ENCODE measurements at regions not wholly inside any gene's neighbourhood (a gene's known extent, or its start where the extent isn't known, plus 50 kb on each side); places are given as distances from the start of the nearest gene placed in this dataset.

DNA sequence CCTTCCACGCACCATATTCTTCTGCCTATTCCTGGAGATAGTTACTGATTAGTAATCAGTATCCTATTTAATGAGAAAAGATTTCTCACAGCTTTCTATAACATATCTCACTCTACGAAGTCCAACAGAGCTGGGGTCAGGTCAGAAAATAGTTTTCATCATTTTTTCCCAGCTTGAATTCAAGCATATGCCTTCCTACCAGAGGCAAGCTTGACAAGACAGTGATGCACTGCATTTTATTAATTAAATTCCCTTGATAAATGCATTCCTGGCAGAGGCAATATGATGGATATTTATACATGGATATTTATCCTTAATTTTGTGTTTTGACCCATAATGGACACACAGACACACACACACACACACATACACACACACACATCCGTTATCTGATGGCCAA, 961.4 kb downstream of the EPHA3 start:
- TF ChIP-seq, protein P1, sequence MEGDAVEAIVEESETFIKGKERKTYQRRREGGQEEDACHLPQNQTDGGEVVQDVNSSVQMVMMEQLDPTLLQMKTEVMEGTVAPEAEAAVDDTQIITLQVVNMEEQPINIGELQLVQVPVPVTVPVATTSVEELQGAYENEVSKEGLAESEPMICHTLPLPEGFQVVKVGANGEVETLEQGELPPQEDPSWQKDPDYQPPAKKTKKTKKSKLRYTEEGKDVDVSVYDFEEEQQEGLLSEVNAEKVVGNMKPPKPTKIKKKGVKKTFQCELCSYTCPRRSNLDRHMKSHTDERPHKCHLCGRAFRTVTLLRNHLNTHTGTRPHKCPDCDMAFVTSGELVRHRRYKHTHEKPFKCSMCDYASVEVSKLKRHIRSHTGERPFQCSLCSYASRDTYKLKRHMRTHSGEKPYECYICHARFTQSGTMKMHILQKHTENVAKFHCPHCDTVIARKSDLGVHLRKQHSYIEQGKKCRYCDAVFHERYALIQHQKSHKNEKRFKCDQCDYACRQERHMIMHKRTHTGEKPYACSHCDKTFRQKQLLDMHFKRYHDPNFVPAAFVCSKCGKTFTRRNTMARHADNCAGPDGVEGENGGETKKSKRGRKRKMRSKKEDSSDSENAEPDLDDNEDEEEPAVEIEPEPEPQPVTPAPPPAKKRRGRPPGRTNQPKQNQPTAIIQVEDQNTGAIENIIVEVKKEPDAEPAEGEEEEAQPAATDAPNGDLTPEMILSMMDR (IDR thresholded peaks at IDR 0.05), result no peak
- TF ChIP-seq EZH2 (IDR thresholded peaks at IDR 0.05; ENCODE audit: borderline replicate concordance, insufficient read depth, low read depth, low read length, poor library complexity, severe bottlenecking), result no peak
